ENCODE measurements at regions not wholly inside any gene's neighbourhood (a gene's known extent, or its start where the extent isn't known, plus 50 kb on each side); places are given as distances from the start of the nearest gene placed in this dataset.

- no peak for TF ChIP-seq GATA2 (IDR thresholded peaks at IDR 0.05; ENCODE audit: low read depth, low read length)
- TF ChIP-seq GATA3 (IDR thresholded peaks at IDR 0.05; ENCODE audit: low read depth, low read length): no peak
Observed at GRCh38 chr2:239589833-239590232, 189.0 kb upstream of the HDAC4 start.

Measured in SH-SY5Y (cell line).